SKM-1 (cell line): ENCODE measurements at regions not wholly inside any gene's neighbourhood (a gene's known extent, or its start where the extent isn't known, plus 50 kb on each side); places are given as distances from the start of the nearest gene placed in this dataset.

Experiments used
- DNase-seq: peaks from one replicate; lab custom pipeline; 2025; ENCODE audit not compliant: unreplicated experiment; lab: John Stamatoyannopoulos, UW

DNA sequence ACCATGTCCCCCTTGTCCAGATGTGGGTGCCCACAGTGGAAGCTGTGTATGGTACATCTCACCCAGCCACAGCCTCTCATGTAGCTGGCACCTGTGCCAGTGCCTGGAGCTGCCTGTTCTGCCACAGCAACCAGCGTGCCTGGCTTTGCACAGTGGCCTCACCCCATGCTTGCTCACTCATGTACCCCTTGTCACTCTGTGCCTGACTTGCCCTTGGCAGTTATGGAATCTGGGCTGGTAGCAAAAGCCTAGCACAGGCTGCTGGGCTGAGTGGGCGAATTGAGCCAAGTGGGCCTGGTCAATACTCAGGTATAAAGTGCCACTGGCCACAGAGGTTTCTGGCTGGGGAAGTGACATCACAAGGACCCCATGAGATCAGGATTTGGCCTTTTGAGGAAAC is 264.2 kb downstream of the INSC start:
- DNase-seq = no peak

DNA sequence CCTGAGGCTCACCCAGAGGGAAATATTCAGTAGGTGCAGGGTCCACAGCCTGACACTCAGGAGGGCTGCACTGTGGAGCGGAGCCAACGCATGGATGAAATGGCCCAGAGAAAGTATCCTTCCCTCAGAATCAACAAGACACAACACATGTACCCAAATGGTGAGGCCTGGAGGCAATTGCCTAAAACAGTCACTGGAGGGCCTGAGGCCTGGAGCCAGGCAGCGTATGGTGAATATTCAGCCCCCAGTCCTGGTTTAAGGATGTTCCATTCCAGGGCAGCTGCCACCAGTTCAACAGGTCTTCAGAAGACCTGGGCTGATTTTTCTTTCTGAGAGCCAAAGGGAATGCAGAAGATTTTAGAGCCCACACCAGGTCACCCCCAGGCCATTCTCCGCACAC is 264.8 kb downstream of the INSC start:
- no peak for DNase-seq

DNA sequence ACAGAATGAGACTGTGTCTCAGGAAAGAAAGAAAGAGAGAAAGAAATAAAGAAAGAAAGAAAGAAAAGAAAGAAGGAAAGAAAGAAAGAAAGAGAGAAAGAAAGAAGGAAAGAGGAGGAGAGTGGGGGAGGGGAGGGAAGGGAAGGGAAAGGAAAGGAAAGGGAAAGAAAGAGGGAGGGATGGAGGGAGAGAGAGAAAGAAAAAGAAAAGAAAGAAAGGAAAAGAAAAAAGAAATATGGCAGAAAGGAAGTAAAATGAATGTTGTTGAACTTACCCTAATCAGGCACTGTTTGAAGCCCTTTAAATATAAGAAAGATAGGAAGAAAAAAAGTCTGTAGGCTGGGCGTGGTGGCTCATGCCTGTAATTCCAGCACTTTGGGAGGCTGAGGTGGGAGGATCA is 276.1 kb downstream of the INSC start:
- DNase-seq = no peak

DNA sequence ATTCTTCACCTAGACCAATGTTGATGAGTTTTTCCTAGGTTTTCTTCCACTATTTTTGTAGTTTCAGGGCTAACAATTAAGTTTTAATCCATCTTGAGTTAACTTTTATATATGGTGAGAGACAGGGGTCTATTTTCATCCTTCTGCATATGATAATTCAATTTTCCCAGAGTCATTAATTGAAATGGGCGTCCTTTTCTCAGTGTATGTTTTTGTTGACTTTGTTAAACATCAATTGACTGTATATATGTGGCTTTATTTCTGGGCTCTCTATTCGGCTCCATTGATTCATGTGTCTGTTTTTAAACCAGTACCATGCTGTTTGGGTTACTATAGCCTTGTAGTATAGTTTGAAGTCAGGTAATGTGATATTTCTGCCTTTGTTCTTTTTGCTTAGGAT is 282.1 kb downstream of the INSC start:
- no peak for DNase-seq

DNA sequence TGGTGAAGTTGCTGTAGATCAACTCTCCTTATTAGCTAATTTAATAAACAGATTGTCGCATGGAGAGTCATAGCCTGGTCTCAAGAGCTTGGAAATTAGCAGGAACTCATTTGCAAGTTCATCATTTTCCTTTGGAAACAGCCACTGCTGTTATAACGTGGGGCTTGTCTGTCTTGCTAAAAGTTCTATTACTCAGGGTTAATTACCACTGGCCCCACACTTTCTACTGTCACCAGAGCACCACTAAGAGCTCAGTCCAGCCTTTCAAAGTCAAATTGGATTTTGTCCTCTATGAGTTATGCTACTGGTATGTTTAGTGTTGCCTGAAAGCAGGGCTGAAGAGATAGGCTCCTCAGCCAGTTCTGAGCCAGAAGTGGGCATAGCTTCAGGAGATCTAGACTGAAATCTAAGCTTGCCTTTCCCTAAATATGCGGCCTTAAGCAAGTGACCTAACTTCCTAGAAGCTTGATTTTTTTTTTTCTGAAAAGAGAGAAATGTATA is 292.2 kb downstream of the INSC start:
- no peak for DNase-seq

DNA sequence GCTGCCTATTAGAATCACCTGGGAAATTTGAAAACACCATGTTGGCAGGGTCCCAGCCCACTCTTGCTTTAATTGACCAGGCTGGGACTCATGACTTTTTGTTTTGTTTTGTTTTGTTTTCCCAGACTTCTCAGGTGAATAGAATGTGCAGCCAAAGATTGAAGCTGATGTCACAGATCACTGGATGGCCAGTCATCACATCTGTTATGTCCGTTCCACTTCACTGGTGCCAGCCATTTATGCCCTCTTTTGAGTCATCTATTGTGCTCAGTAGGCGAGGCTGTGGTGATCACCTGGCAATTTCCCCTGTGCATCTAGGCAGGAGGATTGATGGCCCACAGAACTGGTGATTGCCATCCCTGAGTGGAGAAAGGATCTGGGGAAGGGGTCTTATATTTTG is 297.3 kb downstream of the INSC start:
- no peak for DNase-seq

DNA sequence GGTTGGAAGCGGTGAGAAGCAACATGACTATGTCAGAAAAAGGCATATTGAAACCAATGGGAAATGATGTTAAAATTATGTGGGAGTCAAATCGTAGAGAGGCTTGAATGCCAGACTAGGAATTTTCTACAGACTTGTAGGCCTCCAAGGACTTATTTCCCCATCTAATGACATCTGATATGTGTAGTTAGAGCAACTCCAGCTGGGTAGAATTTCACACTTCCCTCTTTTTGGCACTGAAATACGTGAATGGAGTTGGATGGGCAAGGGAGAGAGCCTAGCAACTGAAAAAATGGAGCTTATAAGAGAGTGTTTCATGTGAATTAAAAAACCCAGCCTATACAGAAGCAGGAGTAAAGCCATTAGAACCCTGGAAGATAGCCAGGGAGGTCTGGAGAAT is 304.2 kb downstream of the INSC start:
- no peak for DNase-seq

DNA sequence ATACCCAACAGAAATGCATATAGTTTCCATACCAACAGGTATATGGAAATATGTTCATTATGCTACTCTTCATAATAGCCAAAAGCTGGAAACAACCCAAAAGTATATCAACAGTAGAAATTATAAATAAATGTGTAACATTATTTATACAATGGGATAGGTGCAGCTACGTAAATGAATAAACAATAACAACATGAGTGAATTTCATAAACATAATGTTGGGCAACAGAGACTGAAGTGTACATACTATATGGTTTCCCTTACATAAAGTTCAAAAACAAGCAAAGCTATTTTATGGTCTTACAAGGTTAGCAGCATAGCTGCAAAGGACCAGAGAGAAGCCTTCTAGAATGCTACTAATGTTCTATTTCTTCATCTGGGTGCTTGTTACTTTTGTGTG is 305.0 kb downstream of the INSC start:
- DNase-seq = no peak

DNA sequence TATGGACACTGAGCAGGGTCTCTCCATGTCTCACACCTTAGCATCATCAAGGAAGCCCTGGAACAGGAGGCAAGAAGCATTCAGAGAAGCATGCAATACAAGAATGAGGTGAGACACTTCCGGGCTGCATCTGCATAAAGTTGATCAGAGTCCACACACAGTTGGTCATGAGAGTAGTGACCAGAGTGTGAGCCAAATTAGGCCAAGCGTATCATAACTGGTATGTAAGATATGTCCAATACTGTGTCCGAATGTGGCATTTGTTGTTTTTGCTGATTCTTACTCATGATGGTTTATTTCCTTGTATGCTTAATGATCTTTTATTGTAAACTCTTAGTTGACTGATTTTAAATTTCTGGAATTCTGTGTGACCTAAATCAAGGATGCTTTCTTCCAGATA is 315.7 kb downstream of the INSC start:
- no peak for DNase-seq

DNA sequence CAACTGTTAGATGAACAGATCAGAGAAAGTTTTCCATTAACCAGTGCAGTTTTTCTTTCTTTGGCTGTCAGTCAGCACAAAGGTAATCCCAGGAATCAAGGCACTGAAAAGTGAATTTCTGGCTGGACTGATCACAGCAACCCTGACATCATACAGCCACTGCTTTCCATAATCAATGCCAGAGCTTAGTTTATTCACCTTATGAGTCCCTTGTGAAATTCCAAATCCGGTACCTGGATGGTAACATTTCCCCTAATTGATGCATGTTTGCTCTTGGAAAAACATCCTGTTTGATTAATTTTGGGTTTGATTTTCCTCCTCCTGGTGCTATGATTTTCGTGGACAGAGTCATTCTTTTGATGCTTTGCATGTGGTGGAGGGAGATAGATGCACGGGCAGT is 319.8 kb downstream of the INSC start:
- no peak for DNase-seq

DNA sequence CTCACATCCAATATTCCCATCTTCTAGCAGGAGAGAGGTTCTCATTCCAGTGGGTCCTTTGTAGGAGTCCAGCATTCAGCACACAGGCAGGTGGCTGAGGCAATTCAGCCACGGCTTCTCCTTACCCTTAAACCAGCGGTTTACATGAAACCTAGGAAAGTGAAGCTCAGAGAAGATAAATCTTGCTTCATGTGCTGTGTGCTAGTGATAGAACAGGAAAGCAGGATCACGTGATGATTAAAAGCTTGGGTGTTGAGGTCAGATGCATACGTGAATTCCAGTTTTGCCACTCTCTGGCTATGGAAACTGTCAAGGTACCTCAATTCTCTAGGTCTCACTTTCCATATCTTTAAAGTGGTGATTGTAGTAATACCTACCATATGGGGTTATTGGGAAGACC is 331.6 kb downstream of the INSC start:
- DNase-seq = no peak

DNA sequence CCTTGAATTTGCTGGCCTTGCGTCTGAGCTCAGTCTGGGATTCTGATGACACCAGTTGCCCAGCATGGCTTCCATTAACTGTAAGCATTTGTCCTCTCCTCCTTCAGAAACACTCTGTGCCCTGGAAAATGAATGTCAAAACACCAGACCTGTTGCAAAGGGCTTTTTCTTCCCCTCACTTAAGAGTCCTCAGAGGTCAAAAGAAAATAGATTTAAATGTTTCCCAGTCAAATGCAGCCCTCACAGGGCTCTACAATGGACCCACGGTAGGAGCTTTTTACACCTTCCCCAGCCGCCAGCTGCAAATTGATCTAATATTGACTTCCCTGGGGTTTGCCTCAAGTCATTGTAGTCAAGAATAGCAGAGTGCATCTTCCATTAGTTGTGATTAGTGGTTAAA is 332.2 kb downstream of the INSC start:
- DNase-seq = no peak

DNA sequence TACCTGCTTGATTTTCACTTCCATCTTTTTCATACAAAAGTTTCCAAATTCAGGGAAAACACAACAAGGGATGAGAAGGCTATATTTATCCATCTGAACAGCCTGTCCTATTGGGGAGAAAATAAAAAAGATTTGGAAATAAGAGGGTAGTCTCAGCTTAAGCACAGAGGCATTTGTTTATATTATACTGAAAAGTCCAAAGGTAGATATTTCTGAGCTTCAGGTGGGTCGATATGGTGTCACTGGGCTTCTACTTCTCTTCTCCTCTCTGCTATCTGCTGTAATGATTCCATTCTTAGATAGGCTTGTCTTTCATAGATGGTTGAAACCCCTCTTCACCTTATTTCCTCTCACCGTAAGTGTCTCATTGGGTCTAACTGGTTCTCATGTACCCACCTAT is 337.0 kb downstream of the INSC start:
- no peak for DNase-seq

DNA sequence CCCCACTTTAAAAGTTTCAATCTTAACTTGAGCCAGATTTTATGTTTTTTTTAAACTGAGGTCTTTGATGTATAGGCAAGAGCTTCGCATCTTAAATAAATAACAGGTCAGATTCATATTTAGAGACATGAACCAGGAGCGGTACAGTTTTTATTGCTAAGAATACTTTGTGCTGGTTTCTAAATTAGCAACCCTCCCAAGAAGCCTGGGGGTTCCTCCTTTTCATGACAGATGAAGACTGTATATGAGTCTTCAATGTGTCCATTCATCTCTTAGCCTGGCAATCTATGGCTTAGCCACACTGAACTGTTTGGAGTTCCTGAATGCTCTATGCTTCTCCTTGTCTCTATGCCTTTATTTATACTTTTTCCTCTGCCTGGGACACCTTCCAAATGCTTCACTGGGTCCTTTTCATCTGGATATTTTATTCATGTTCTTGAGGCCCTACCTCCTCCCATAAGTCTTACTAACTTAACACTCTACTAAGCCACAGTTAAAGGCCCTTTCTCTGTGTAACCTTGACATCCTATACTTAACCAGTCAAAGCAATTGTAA is 338.6 kb downstream of the INSC start:
- no peak for DNase-seq

DNA sequence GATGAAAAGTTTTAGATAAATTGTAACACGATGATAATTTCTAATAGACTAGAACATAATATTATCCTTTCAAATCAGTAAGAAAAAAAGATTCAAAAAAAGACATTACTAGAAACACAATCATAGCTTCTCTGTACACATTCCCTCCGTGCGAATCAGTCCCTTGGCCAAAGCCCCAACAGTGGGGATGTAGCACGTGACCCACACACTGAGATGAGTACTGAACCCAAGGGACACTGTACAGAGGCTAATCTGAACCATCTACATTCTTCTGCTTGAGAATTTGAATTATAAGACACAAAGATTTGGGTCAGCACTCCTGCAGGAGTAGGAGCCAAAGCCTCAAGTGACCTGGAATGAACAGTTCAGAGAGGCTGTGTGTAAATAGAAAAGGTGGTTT is 353.7 kb downstream of the INSC start:
- DNase-seq = no peak

DNA sequence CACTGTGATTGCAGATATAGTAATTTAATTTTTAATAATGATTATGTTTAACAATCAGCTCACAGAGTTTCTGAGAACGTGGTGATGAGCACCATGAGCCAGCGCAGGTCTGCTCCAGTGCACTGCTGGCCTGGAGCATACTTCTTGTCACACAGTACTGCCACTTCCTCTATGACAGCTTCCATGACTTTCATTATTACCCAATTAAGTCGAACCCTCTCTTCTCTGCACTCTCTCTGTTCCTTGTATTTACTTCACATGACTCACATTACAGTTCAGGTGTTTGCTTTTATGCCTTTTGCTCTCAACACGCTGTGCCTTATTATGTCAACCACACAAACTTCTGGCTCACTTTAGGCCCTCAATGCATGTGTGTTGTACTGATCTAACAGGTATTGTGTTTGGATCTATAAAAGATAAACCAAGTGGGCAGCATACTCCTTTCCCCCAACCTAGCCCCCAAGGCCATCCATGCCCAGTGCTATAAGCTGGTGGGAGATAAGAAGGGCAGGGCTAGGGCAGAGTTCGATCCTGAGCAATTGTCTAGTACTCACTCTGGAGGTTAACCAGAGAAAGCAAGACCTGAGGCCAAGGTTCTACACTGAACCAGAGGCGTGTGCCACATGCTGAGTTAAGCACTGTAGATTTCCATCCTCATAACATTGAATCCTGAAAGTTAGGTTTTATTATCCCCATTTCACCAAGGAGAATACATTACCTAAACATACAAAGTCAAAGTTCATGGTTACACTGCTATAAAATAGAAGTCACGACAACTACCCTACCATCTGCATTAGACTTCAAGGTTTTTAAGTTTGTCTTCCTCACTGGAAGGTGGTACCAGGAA is 356.5 kb downstream of the INSC start:
- DNase-seq = no peak

DNA sequence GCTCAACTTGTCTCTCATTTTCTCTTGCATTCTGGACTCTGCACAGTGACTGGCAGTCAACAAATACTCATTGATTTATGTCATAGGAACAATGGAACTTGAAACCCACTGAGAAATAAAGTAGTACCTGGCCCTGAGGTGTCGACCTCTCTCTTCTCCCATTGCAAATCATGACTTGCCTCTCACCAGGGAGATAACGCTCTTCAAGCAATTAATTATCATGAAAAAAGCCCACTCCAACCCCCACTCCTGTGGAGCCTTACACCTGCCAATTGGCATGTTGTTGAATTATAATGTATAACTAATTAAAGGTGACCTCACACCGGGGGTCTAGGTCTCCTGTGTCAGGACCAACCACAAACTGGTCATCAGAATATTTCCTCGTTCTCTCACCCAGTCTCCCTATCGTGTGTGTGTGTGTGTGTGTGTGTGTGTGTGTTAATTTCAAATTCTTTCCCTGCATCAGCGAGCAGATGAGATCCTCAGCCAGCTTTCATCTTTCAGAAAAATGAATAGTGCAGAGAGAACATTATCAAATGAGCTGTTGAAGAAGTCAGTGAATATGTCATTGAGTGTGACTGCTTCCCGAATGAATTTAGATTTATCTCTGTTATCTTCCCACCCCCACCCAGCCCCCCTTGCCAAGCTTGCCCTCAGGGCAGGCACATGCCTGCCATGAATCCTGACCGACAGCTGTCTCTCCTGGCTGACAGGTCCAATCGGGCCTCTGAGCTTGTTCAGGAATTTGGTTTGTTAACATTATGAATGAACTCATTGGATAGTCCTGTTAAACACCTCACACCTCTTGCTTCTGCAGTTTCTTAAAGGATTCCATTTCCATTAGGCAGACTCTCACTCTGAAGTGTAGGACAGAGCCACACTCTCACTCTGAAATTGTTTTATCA is 357.4 kb downstream of the INSC start:
- no peak for DNase-seq

DNA sequence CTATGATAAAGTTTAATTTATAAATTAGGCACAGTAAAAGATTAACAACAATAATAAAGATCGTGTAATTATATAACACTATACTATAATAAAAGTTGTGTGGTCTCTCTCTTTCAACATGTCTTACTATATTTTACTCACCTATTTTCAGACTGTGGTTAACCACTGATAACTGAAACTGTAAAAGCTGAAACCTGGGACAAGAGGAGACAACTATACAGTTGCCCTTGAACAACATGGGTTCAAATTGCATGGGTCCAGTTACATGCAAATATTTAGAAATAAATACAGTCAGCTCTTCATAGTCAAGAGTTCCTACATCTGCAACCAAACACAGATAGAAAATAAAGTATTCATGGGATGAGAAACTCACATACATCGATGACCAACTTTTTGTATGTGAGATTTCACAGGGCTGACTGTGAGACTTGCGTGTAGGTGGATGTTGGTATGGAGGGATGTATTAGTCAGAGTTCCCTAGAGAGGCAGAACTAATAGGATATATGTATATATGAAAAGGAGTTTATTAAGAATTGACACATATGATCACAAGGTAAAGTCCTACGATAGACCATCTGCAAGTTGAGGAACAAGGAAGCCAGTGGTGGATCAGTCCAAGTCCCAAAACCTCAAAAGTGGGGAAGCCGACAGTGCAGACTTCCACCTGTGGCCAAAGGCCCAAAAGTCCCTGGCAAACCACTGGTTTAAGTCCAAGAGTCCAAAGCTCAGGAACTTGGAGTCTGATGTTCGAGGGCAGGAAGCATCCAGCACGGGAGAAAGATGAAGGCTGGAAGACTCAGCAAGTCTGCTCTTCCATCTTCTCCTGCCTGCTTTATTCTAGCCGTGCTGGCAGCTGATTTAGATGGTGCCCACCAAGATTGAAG is 359.5 kb downstream of the INSC start:
- no peak for DNase-seq

DNA sequence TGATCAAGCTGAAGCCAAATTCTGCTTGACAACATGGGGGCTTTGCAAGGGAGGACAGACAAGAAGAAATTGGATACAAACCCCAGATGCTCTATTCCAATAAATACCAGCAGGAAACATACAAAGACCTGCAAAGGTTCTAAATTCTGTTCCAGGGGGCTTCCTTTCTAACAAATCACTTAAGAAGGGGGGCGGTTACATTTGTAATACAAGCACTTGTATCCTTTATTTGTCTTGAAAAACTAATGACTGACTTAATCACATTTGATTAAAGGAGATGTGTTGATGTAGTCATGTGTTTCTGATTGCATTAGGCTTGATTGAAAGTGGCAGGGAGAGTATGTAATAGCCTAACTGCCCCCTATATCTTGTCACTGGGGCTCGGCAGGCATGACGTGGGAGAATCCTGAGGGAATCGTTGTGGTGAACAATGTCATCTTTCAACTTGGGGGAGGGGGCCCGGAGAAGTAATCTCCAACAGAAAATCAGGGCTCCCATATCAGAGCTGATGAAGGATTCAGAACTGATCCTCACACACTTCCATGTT is 361.7 kb downstream of the INSC start:
- DNase-seq = no peak

DNA sequence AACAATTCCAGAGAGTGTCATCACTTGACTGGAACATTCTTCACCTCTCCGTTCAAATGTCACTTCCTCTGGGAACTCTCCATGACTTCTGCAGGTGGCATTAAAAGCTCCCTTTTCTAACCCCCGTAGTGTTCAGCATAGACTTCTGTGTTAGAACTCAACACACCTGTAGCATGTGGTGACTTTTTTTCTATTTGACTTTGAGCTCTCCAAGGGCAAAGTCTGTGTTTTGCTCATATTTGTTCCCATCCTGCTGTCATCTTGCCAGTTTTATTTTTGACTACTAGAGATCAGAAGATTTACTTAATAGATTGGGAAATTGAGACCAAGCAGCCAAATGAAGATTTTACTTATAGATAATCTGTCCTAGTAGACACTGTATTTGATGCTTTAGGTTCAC is 367.1 kb downstream of the INSC start:
- DNase-seq = no peak

DNA sequence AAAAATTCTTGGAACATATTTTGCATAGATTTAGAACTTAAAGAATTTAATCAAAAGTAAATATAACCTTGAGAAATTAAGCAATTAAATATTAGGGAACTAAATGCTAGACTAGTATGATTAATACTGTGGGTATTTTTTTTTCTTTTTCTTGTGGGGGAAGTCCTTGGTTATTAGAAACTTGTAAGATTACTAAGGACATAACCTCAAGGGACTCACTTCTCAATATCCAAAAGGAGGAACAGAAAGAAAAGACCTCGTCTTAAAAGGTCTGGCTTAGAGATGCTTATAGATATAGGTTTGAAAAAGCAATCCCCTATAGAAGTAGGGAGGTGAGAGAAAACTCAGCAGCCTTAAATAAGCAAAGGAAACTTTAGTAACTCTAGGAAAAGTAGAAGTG is 368.5 kb downstream of the INSC start:
- DNase-seq = no peak
